GM12892 (cell line): ENCODE measurements at regions not wholly inside any gene's neighbourhood (a gene's known extent, or its start where the extent isn't known, plus 50 kb on each side); places are given as distances from the start of the nearest gene placed in this dataset.

Source experiments
- POLR2A ChIP-seq: IDR thresholded peaks from 2 replicates; pipeline ENCODE4 v1.6.1; 2011; ENCODE audit warnings: low read depth, low read length, control low read depth
- POLR2AphosphoS5 ChIP-seq: IDR thresholded peaks from 2 replicates; pipeline ENCODE4 v1.6.1; 2011; ENCODE audit warnings: low read depth, low read length, control low read depth
- TAF1 ChIP-seq: IDR thresholded peaks from 2 replicates; pipeline ENCODE4 v1.6.1; 2011; ENCODE audit warnings: low read depth, mild to moderate bottlenecking, control low read depth, low read length, borderline replicate concordance

DNA sequence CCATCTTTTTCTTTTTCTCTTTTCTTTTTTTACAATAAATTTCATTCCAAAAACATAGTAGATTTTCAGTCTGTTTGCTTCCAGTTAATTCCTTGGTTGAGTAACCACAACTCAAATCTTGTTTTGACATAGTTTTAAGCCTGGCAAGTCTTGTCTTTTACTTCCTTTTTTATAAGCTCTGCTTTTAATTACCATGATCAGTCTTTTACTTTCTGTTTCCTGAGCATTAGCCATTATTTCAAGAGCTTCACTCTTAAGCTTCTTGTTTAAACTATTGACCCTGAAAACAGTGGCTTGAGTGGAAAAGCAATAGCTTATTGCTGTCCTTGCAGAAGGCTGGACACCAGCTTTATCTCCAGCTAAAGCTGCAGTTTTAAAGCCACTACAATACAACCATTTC is 1363.3 kb downstream of the MAT2B start:
- TF ChIP-seq POLR2A (no peak), POLR2AphosphoS5 (no peak), TAF1 (no peak)
